Endothelial cell (in vitro differentiated cells): ENCODE measurements at regions not wholly inside any gene's neighbourhood (a gene's known extent, or its start where the extent isn't known, plus 50 kb on each side); places are given as distances from the start of the nearest gene placed in this dataset.

Experiments used
- DNase-seq: peaks from one replicate; pipeline ENCODE4 v3.0.0; 2021; ENCODE audit warnings: low spot score
- H3K27ac Mint-ChIP-seq: one replicate; pipeline ENCODE4 v1.8.0; 2021; ENCODE audit warnings: mixed read lengths, inconsistent platforms; ENCODE audit not compliant: unreplicated experiment
- H3K27me3 Mint-ChIP-seq: one replicate; pipeline ENCODE4 v1.8.0; 2021; ENCODE audit warnings: mild to moderate bottlenecking, moderate library complexity, mixed read lengths, inconsistent platforms; ENCODE audit not compliant: unreplicated experiment
- H3K36me3 Mint-ChIP-seq: one replicate; pipeline ENCODE4 v1.8.0; 2021; ENCODE audit warnings: mild to moderate bottlenecking, low read depth, mixed read lengths, inconsistent platforms; ENCODE audit not compliant: unreplicated experiment
- H3K4me1 Mint-ChIP-seq: one replicate; pipeline ENCODE4 v1.8.0; 2021; ENCODE audit warnings: mild to moderate bottlenecking, mixed read lengths, inconsistent platforms; ENCODE audit not compliant: unreplicated experiment
- H3K4me3 Mint-ChIP-seq: one replicate; pipeline ENCODE4 v1.8.0; 2021; ENCODE audit warnings: mild to moderate bottlenecking, mixed read lengths, inconsistent platforms; ENCODE audit not compliant: unreplicated experiment
- H3K9me3 Mint-ChIP-seq: one replicate; pipeline ENCODE4 v1.8.0; 2021; ENCODE audit warnings: mixed read lengths, inconsistent platforms; ENCODE audit not compliant: unreplicated experiment
- TF ChIP-seq, protein P1 (sequence below): fragments of 200-600 bp; sonication (generic); IDR thresholded peaks from one replicate; pipeline ENCODE4 v1.5.0; 2021; ENCODE audit warnings: antibody characterized with exemption; ENCODE audit not compliant: unreplicated experiment

DNA sequence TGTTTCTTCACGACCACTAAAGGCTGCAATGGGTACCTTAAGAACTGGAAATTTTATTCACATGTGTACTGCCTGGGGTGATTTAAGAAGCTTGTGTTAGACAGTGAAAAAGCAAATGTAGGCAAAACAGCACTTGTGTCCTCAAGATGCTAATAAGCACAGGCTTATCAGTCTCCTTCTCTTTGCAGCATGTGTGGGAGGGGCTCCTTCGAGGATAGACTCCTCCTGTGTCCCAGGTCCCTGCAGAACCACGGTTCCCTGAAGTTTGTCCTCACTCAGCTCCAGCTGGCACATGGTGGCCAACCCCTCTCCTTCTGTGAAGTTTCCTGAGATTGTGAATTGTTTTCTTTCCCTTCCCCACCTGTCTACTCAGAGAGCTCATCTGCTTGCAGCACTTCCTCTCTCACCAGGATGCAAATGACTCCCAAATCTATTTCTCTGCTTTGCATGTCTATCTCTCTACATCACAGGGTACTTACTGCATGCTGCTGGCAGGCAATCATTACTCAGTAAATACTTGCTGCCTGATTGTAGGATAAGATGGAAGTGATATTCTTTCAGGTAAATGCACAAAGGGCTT, 589.6 kb upstream of the KLHL29 start:
- TF ChIP-seq, protein P1, sequence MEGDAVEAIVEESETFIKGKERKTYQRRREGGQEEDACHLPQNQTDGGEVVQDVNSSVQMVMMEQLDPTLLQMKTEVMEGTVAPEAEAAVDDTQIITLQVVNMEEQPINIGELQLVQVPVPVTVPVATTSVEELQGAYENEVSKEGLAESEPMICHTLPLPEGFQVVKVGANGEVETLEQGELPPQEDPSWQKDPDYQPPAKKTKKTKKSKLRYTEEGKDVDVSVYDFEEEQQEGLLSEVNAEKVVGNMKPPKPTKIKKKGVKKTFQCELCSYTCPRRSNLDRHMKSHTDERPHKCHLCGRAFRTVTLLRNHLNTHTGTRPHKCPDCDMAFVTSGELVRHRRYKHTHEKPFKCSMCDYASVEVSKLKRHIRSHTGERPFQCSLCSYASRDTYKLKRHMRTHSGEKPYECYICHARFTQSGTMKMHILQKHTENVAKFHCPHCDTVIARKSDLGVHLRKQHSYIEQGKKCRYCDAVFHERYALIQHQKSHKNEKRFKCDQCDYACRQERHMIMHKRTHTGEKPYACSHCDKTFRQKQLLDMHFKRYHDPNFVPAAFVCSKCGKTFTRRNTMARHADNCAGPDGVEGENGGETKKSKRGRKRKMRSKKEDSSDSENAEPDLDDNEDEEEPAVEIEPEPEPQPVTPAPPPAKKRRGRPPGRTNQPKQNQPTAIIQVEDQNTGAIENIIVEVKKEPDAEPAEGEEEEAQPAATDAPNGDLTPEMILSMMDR, result no peak
- H3K27me3 Mint-ChIP-seq, result peaks cover 3% of the 10 kb centered on the region
- no peaks in the 10 kb centered on the region for H3K9me3 Mint-ChIP-seq
- DNase-seq, result peak; percentile 5
- no peaks in the 10 kb centered on the region for H3K36me3 Mint-ChIP-seq
- no peak overlapping the region for H3K27ac Mint-ChIP-seq
- peaks cover 11% of the 10 kb centered on the region for H3K4me1 Mint-ChIP-seq
- no peak overlapping the region for H3K4me3 Mint-ChIP-seq

DNA sequence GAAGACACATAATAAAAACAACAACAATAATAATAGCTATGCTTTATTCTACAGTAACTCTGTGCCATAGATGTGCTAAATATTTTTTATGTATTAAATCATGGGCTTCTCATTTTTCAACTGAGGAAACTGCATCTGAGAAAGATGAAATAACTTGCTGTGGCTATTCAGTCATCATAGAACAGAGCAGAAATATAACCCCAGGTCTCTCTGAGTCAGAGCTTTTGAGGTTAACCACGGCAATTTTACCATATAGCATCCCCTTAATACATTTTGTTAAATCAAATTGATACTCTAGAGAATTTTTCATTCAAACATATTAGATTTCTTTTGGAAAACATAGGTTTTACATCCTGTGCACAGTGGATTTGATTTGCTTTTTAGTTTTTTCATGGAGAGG, 586.6 kb upstream of the KLHL29 start:
- H3K4me3 Mint-ChIP-seq, result no peak overlapping the region
- peaks cover 3% of the 10 kb centered on the region for H3K27me3 Mint-ChIP-seq
- DNase-seq, result no peak
- H3K4me1 Mint-ChIP-seq, result peaks cover 11% of the 10 kb centered on the region
- no peak overlapping the region for H3K27ac Mint-ChIP-seq
- no peaks in the 10 kb centered on the region for H3K36me3 Mint-ChIP-seq
- no peaks in the 10 kb centered on the region for H3K9me3 Mint-ChIP-seq
- TF ChIP-seq, protein P1, result no peak

DNA sequence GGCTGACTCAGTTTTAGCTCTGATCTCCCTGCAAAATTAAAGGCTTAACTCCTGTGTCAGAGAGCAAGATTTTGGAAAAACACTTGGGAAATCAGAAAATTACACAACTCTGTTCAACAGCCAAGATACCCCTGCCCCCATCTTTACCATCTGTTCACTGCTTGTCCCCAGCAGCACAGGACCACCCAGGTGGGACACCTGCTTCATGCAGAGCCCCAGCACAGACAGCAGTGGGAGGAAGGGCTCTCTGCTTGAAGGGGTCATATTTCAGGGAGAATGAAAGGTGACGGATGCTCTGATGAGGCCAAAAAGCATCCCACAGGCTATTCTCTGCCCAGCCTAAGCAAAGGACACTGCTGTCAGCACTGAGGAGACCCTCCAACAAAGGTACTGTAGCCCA, 584.6 kb upstream of the KLHL29 start:
- TF ChIP-seq, protein P1, result no peak
- H3K9me3 Mint-ChIP-seq, result no peaks in the 10 kb centered on the region
- H3K27ac Mint-ChIP-seq, result no peak overlapping the region
- H3K27me3 Mint-ChIP-seq, result peaks cover 3% of the 10 kb centered on the region
- H3K36me3 Mint-ChIP-seq, result no peaks in the 10 kb centered on the region
- H3K4me3 Mint-ChIP-seq, result no peak overlapping the region
- no peak for DNase-seq
- peaks cover 7% of the 10 kb centered on the region for H3K4me1 Mint-ChIP-seq

DNA sequence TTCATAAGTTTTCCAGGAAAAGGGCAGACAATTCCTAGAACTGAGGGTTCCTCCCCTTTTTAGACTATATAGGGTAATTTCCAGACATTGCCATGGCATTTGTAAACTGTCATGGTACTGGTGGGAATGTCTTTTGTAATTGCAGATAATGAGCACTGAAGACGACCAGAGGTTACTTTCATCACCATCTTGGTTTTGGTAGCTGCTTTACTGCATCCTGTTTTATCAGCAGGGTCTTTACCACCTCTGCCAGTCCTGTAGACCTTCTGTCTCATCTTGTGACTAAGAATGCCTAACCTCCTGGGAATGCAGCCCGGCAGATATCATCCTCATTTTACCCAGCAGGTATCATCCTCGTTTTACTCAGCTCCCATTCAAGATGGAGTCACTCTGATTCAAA, 583.9 kb upstream of the KLHL29 start:
- Mint-ChIP-seq H3K4me3 (no peak overlapping the region), H3K9me3 (no peaks in the 10 kb centered on the region), H3K27me3 (peaks cover 3% of the 10 kb centered on the region), H3K27ac (no peak overlapping the region), H3K36me3 (no peaks in the 10 kb centered on the region), H3K4me1 (peaks cover 1% of the 10 kb centered on the region)
- DNase-seq, result no peak
- TF ChIP-seq, protein P1, result no peak

DNA sequence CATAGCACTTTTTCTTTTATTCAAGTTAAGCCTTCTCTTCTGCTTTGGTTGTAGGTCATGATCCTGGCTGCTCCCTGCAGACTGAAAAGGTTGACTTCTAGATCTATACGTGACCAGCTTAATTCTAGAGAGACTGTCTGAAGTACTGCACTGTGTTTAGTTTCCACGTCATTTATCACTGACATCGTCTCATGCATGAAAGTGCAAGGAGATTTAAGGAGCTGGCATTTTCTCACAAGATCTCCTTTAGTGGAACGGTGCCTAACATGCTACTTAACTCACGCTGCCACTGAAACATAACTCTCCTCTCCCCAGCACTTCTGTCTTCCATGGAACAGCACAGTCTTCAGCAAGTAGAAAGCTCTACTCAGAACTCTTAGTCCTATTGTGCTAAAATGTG, 583.0 kb upstream of the KLHL29 start:
- TF ChIP-seq, protein P1, result no peak
- no peaks in the 10 kb centered on the region for H3K27me3 Mint-ChIP-seq
- peaks cover 7% of the 10 kb centered on the region for H3K9me3 Mint-ChIP-seq
- DNase-seq, result no peak
- H3K36me3 Mint-ChIP-seq, result no peaks in the 10 kb centered on the region
- H3K27ac Mint-ChIP-seq, result no peak overlapping the region
- no peak overlapping the region for H3K4me3 Mint-ChIP-seq
- no peaks in the 10 kb centered on the region for H3K4me1 Mint-ChIP-seq
